IPS-18c (cell line): ENCODE measurements at regions not wholly inside any gene's neighbourhood (a gene's known extent, or its start where the extent isn't known, plus 50 kb on each side); places are given as distances from the start of the nearest gene placed in this dataset.
"Not testable (repeated sequence)": the region's sequence is repeated elsewhere in the genome, so short reads cannot be mapped to it uniquely, and the experiment has no call there.

Experiments
- H3K4me3 ChIP-seq: 2 replicates; pipeline ENCODE4 v1.7.0; 2013; ENCODE audit warnings: low read depth, mild to moderate bottlenecking, low read length, moderate library complexity; ENCODE audit not compliant: insufficient read depth
- H3K9me3 ChIP-seq: one replicate; pipeline ENCODE4 v1.6.1; 2013; ENCODE audit warnings: mild to moderate bottlenecking, low read length, moderate library complexity; ENCODE audit not compliant: control insufficient read depth, insufficient read depth

DNA sequence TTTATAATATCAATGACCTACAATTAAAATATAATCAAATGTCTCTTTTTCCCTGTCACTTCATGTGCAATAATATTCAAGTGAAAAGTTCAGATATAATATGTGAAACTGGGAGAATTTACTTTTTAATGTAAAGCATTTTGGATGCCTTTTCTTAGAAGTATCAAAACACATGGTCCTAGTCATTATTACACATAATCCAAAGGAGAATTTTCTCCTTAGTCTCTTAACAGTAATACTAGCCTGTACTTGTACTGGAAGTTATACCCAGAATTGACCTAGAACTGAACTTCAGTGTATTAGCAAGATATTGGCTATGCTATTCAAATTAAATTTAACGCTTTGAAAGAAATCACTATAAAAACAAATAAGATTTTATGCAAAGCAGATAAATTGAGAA lies 842.6 kb upstream of the MANEA start:
- Histone ChIP-seq H3K4me3 (no peak overlapping the region), H3K9me3 (no peaks in the 10 kb centered on the region)

DNA sequence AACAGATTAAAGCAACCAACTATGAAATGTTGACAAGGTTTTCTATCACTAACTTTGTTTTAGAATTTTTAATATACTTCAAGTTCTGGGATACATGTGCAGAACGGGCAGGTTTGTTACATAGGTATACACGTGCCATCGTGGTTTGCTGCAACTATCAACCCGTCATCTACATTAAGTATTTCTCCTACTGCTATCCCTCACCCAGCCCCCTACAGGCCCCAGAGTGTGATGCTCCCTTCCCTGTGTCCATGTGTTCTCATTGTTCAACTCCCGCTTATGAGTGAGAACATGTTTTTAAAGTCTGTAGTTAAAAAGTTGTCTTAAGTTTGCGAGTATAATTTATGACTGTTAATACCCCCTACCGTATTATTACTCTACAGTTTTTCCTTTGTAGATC lies 844.3 kb upstream of the MANEA start:
- Histone ChIP-seq H3K4me3 (no peak overlapping the region), H3K9me3 (no peaks in the 10 kb centered on the region)

DNA sequence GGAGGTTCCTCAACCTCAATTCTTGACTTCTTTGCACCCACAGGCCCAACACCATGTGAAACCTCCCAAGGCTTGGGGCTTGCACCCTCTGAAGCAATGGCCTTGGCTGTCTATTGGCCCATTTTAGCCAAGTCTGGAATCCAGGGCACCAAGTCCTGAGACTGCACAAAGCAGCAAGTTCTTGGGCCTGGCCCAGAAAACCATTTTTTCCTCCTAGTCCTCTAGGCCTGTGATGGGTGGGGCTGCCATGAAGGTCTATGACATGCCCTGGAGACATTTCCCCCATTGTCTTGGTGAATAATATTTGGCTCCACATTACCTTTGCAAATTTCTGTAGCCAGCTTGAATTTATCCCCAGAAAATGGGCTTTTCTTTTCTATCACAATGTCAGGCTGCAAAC lies 849.6 kb upstream of the MANEA start:
- Histone ChIP-seq H3K9me3 (peaks cover 5% of the 10 kb centered on the region), H3K4me3 (no peak overlapping the region)

DNA sequence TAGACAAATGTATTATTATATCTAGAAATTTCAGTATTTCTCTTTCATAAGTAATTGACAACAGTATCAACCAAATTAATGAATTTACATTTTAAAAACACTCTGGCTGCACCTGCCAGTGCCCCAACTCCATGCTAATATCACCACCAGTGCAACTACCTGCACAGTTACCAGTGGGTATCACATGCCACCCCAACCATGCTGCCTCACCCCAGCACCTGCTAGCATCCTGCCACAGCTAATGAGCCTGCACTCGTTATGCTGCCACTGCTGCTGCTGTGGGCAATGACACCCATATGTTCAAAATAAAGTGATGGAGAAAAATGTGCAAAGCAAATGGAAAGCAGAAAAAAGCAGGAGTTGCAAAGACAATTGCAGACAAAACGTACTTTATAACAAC lies 855.9 kb upstream of the MANEA start:
- Histone ChIP-seq H3K9me3 (no peaks in the 10 kb centered on the region), H3K4me3 (no peak overlapping the region)

DNA sequence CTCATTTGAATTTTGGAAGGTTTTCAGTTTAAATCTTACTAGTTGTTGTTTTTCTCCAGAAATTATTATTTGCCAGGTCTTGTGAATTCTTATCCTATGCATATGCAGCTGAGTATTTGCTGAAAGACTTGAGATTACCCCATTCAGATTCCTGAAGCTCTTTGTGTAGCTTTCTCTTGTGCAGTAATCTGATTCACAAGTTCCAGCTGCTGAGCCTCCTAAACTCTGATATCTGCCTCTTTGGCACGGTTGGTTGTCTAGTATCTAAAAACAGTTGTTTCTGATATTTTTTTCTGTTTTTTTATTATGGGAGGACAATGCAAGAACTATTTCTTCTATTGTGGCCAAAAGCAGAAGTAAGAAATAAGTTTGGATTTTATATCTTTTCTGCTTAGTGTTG lies 863.9 kb upstream of the MANEA start:
- Histone ChIP-seq H3K4me3 (no peak overlapping the region), H3K9me3 (no peaks in the 10 kb centered on the region)

DNA sequence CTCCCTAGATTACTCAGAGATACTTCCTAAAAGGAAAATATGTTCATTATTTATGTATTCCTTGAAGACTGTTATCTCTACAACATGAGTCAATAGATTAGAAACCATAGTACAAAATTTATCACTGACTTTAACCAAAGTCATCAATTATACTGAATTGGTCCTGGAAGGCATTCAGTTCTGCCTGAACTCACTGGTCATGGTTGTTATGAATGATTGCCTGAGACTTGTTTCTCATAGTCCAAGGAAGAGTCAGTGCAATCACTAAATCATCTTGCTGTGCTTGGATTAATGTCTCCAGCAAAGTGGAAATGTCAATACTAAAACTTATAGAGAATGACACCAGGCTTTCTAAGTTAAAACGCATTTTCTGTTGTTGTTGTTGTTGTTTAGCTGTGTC lies 878.6 kb upstream of the MANEA start:
- Histone ChIP-seq H3K4me3 (no peak overlapping the region), H3K9me3 (no peaks in the 10 kb centered on the region)

DNA sequence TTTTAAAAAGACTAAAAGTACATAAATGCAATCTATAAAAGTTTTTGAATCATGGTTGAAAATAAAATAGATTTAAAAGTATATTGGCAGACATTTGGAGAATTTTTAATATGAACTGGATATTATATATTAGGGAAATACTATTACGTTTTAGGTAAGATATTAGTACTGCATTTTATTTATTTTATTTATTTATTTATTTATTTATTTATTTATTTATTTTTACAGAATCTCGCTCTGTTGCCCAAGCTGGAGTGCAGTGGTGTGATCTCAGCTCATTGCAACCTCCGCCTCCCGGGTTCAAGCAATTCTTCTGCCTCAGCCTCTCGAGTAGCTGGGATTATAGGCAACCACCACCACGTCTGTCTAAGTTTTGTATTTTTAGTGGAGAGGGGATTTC lies 890.1 kb upstream of the MANEA start:
- not testable (repeated sequence) for H3K4me3 ChIP-seq, H3K9me3 ChIP-seq

DNA sequence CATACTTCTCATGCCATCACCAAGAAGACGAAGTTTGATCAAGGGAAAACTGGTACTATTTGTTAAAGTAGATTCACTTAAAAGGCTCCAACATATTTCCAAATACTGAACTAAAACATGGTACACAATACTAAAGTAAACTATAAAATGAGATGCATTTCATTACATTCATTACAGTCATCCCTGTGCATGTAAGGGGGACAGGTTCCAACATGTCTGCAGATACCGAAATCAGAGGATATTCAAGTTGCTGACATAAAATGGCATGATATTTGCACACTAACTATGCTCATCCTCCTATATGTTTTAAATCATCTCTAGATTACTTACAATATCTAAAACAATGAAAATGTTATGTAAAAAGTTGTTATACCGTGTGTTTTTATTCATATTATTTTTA lies 893.9 kb upstream of the MANEA start:
- Histone ChIP-seq H3K9me3 (no peaks in the 10 kb centered on the region), H3K4me3 (no peak overlapping the region)

DNA sequence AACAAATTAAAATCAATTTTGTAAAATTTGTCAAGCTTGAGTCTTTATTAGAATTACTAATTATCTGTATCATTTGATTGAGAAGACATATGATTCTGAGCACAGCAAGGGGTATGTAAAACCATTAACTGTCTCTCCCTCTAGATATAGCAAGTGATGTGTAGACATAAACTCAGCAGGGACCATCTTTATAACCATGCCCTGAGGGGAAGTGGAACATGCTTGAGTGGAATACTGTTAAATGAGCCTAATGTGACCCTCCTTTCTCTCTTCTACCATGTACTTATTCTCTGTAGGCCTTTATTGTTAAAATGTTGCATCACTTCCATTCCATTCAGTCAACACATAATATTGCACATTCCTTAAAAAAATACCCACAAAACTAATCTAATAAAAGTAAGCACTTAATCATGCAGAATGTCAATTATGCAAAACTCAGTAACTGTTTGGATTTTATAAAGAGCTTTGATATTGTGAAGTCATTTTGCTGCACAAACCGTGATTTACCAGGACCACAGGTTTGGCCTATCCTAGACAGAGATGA lies 896.6 kb upstream of the MANEA start:
- H3K4me3 ChIP-seq, result no peak overlapping the region
- H3K9me3 ChIP-seq, result no peaks in the 10 kb centered on the region

DNA sequence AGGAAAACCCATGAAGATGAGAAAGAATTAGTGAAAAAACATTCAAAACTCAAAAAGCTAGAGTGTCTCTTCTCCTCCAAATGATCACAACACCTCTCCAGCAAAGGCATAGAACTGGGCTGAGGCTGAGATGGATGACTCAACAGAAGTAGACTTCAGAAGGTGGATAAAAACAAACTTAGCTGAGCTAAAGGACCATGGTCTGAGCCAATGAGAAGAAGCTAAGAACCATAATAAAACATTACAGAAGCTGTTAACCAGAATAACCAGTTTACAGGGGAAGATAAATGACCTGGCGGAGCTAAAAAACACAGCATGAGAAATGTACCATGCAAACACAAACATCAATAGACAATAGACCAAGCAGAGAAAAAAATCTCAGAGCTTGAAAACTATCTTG lies 904.1 kb upstream of the MANEA start:
- H3K9me3 ChIP-seq, result peaks cover 7% of the 10 kb centered on the region
- H3K4me3 ChIP-seq, result no peak overlapping the region

DNA sequence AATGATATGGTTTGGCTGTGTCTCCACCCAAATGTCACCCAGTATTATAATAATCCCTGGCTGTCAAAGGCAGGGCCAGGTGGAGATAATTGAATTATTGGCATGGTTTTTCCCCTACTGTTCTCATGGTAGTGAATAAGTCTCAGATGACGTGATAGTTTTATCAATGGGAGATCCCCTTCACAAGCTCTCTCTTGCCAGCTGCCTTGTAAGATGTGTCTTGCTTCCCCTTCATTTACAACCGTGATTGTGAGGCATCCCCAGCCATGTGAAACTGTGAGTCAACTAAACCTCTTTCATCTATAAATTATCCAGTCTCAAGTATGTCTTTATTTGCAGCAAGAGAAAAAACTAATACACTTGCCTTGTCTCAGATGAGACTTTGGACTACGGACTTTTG lies 907.3 kb upstream of the MANEA start:
- H3K9me3 ChIP-seq, result peaks cover 9% of the 10 kb centered on the region
- no peak overlapping the region for H3K4me3 ChIP-seq

DNA sequence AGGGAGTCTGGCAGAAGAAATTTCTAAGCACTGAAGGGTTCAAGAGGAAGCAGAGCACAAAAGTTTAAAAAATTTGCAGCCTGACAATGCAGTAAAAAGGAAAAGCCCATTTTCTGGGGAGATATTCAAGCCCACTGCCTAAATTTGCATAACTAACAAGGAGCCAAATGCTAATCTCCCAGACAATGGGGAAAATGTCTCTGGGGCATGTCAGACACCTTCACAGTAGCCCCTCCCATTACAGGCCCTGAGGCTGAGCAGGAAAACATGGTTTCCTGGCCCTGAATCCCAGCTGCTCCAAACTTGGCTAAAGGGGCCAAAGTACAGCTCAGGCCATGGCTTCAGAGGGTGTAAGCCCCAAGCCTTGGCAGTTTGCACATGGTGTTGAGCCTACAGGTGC lies 908.5 kb upstream of the MANEA start:
- Histone ChIP-seq H3K9me3 (peaks cover 9% of the 10 kb centered on the region), H3K4me3 (no peak overlapping the region)

DNA sequence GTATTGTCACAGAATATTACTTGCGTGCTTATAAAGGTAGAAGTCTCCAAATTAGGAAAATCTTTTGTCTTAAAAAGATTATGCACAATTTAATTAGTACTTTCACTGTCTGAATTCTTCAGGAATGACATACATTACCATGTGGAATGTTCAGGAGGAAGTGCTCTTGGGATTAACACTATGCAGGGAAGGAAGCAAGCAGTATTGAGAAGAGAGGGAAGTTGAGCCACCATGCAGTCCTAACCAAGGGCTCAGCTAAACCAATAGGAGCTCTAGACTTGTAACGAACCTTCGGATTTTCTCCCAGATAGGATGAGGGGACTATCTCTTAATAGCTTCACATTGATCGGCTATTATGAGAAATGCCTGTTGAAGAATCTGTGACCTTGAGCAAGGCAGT lies 918.4 kb upstream of the MANEA start:
- H3K9me3 ChIP-seq, result no peaks in the 10 kb centered on the region
- H3K4me3 ChIP-seq, result no peak overlapping the region

DNA sequence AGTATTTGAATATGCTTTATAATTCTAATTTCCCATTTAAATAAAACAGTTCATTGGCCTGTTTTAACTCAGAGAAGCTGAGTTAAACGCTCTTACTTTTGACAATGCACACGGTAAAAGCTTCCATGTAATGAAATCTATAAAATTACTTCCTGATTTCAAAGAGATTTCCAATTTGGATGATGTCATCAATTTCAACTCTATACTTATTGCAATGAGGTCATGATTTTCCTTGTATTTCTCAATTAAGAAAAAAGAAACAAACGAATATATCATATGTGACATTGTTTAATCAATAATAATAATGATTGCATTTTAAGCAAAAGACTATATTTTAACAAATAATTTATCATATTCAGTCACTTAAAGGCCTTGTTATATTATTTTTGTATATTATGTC lies 926.1 kb upstream of the MANEA start:
- H3K4me3 ChIP-seq, result no peak overlapping the region
- H3K9me3 ChIP-seq, result no peaks in the 10 kb centered on the region

DNA sequence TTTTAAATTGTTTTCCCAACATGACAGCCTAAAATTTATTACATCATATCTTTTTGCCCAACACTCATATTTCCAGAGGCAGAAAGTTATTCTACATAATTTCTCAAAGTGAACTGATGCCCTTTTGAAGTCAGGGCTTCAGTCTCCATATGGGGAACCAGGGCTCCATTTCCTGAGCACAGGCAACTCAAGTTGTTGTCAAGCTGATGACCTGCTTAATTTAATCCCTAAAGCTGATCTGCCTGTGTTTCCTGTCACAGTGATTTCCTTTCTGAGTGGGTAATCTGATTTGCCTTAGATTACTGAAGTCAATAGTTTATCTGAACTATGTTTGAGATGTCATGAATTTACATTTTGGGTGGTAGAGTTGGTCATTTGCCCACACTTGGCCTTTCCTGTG lies 932.1 kb upstream of the MANEA start:
- H3K4me3 ChIP-seq, result no peak overlapping the region
- no peaks in the 10 kb centered on the region for H3K9me3 ChIP-seq

DNA sequence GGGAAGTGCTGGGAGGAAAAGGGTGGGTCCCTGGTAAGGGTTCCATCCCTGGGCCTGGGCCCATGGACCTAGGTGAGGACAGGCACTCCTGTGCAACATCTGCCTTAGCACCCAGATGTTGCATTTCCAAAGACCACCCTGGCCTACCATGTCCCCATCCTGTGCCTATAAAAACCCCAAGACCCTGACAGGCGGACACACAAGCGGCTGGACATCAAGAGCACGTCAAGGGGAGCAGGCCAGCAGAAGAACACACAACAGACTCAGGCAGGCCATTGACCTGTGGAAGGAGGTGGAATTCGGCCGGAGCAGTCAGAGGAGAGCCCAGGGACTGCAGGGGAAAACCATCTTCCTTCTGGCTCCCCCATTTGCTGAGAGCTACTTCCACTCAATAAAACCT lies 937.8 kb upstream of the MANEA start:
- Histone ChIP-seq H3K9me3 (no peaks in the 10 kb centered on the region), H3K4me3 (no peak overlapping the region)

DNA sequence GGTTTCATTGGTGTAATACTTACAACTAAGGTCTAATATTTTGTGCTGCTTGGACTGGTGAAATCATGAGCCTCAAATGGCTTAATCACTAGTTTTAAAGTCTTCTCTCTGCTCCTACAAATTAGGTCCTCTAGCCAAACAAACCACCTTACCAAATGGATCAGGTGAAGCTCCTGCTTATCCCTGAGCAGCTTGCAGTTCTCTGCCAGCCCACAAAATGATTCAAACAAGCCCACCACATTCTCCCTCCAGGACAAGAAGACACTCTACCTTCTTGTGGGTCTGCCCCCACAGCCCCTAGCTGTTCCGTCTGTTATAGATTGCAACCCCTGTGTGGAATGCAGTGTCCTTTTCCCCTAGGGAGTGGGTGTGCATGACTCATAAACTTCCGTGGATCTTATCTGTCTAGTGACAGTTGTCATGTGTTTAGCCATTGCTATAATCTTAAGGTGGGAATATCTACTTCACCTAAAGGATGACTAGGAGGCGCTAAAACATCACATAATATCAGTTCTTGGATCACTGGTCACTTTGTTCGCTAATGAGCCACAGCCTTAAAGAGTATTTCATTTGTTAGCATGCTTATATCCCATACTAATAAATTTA lies 940.5 kb upstream of the MANEA start:
- Histone ChIP-seq H3K4me3 (no peak overlapping the region), H3K9me3 (no peaks in the 10 kb centered on the region)

DNA sequence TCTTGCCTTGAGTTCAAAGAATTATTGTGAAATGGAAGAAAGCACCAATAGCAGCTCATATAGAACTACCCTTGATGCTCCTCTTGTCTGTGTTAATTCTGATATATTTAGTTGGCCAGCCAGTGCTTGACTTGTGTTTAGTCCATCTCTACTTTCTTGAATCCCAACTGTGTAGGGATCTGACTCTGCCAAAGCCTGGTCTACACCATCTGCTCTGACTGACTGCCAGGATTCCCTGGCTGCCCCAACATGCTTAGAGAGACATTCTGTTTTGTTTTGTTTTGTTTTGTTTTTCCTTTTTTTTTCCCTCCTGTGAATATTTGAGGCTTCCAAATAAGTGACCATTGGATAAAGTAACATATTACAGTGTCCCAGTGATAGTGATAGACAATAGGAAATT lies 953.7 kb upstream of the MANEA start:
- H3K9me3 ChIP-seq, result no peaks in the 10 kb centered on the region
- no peak overlapping the region for H3K4me3 ChIP-seq

DNA sequence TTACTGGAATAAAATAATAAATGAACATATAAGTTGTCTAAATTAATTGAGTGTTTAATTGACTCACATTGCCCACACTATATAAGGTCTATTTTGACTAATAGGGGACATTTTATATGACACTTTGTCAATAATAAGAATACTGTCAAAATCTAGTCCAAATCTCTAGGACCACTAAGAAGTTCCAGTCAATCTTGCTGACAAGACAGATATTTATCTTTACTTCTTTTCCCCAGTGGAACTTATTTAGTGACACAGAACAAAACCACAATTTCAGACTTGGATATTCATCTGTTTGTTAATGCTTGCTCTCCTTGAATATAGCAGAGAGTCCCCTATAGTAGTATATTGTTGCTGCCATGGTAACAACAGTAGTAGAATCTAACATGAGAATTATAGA lies 954.6 kb upstream of the MANEA start:
- H3K4me3 ChIP-seq, result no peak overlapping the region
- no peaks in the 10 kb centered on the region for H3K9me3 ChIP-seq
